Mesodermal cell (in vitro differentiated cells): ENCODE measurements at regions not wholly inside any gene's neighbourhood (a gene's known extent, or its start where the extent isn't known, plus 50 kb on each side); places are given as distances from the start of the nearest gene placed in this dataset.

Experiments
- H3K27ac ChIP-seq: 2 replicates; pipeline ENCODE4 v1.7.0; 2013; ENCODE audit warnings: mild to moderate bottlenecking, low read depth, low read length, moderate library complexity; ENCODE audit not compliant: severe bottlenecking
- H3K36me3 ChIP-seq: 2 replicates; pipeline ENCODE4 v1.7.1; 2013; ENCODE audit warnings: mild to moderate bottlenecking, low read length, moderate library complexity; ENCODE audit not compliant: control insufficient read depth, insufficient read depth
- H3K4me1 ChIP-seq: one replicate; pipeline ENCODE4 v1.7.1; 2013; ENCODE audit warnings: mild to moderate bottlenecking, low read length; ENCODE audit not compliant: insufficient read depth, control insufficient read depth, poor library complexity, severe bottlenecking
- H3K4me3 ChIP-seq: 2 replicates; pipeline ENCODE4 v1.7.0; 2013; ENCODE audit warnings: low read length, control low read depth, mild to moderate bottlenecking; ENCODE audit not compliant: insufficient read depth, poor library complexity, severe bottlenecking; ENCODE audit errors: extremely low read depth
- H3K9me3 ChIP-seq: 2 replicates; pipeline ENCODE4 v1.7.1; 2013; ENCODE audit warnings: mild to moderate bottlenecking, low read length, moderate library complexity; ENCODE audit not compliant: control insufficient read depth
- WGBS, 2 experiments: methylation state at CpG; one replicate each; pipeline ENCODE4 v1.1.5; 2013; ENCODE audit warnings: missing lambda C conversion rate in 2 of 2; ENCODE audit not compliant: insufficient coverage in 2 of 2; 5-methylcytosine and 5-hydroxymethylcytosine counted together

- Histone ChIP-seq H3K4me1 (no peaks in the 10 kb centered on the region), H3K36me3 (no peaks in the 10 kb centered on the region), H3K27ac (no peak overlapping the region), H3K4me3 (no peak overlapping the region), H3K9me3 (no peaks in the 10 kb centered on the region)
- no CpG with 5 or more reads among the region's 4 CpGs for WGBS, 2 experiments
Measured at GRCh38 chr4:104235967-104236366, 258.7 kb downstream of the CXXC4 start.

GRCh38 chr4:104217526-104217925 is 277.2 kb downstream of the CXXC4 start:
- Histone ChIP-seq H3K27ac (no peak overlapping the region), H3K9me3 (no peaks in the 10 kb centered on the region), H3K36me3 (no peaks in the 10 kb centered on the region), H3K4me1 (no peaks in the 10 kb centered on the region), H3K4me3 (no peak overlapping the region)
- no CpG with 5 or more reads among the region's 1 CpG for WGBS, 2 experiments

GRCh38 chr4:104211657-104212056 is 283.0 kb downstream of the CXXC4 start:
- Histone ChIP-seq H3K4me1 (no peaks in the 10 kb centered on the region), H3K36me3 (no peaks in the 10 kb centered on the region), H3K9me3 (no peaks in the 10 kb centered on the region), H3K4me3 (no peak overlapping the region), H3K27ac (no peak overlapping the region)
- WGBS, 2 experiments, result 100% methylated on average over 1 of the region's 2 CpGs; no CpG with 5 or more reads in 1 of the 2 experiments

- Histone ChIP-seq H3K4me3 (no peak overlapping the region), H3K36me3 (no peaks in the 10 kb centered on the region), H3K4me1 (no peaks in the 10 kb centered on the region), H3K9me3 (no peaks in the 10 kb centered on the region), H3K27ac (no peak overlapping the region)
- 61 to 76% methylated on average over 2 of the region's 4 CpGs for WGBS, 2 experiments
Measured at GRCh38 chr4:104210420-104210819, 284.3 kb downstream of the CXXC4 start.

GRCh38 chr4:104206784-104207183 is 287.9 kb downstream of the CXXC4 start:
- WGBS, 2 experiments, result 80% methylated on average over 1 of the region's 1 CpG; no CpG with 5 or more reads in 1 of the 2 experiments

GRCh38 chr4:104205116-104205515 is 289.6 kb downstream of the CXXC4 start:
- H3K36me3 ChIP-seq, result no peaks in the 10 kb centered on the region
- no peaks in the 10 kb centered on the region for H3K9me3 ChIP-seq
- no peak overlapping the region for H3K4me3 ChIP-seq
- no peak overlapping the region for H3K27ac ChIP-seq
- no peaks in the 10 kb centered on the region for H3K4me1 ChIP-seq

More at GRCh38 chr4:104206784-104207183, 287.9 kb downstream of the CXXC4 start:
- Histone ChIP-seq H3K9me3 (no peaks in the 10 kb centered on the region), H3K36me3 (no peaks in the 10 kb centered on the region), H3K27ac (no peak overlapping the region), H3K4me3 (no peak overlapping the region), H3K4me1 (no peaks in the 10 kb centered on the region)

- Histone ChIP-seq H3K4me3 (no peak overlapping the region), H3K36me3 (no peaks in the 10 kb centered on the region), H3K9me3 (no peaks in the 10 kb centered on the region), H3K4me1 (no peaks in the 10 kb centered on the region), H3K27ac (no peak overlapping the region)
- no CpG with 5 or more reads among the region's 1 CpG for WGBS, 2 experiments
Measured at GRCh38 chr4:104188301-104188700, 306.4 kb downstream of the CXXC4 start.

GRCh38 chr4:104169437-104169836 is 325.3 kb downstream of the CXXC4 start:
- WGBS, 2 experiments, result no CpG with 5 or more reads among the region's 1 CpG
- Histone ChIP-seq H3K4me1 (no peaks in the 10 kb centered on the region), H3K9me3 (no peaks in the 10 kb centered on the region), H3K27ac (no peak overlapping the region), H3K36me3 (no peaks in the 10 kb centered on the region), H3K4me3 (no peak overlapping the region)

- Histone ChIP-seq H3K4me3 (no peak overlapping the region), H3K9me3 (no peaks in the 10 kb centered on the region), H3K27ac (no peak overlapping the region), H3K4me1 (no peaks in the 10 kb centered on the region), H3K36me3 (no peaks in the 10 kb centered on the region)
- WGBS, 2 experiments, result no CpG with 5 or more reads among the region's 1 CpG
Measured at GRCh38 chr4:104166749-104167148, 327.9 kb downstream of the CXXC4 start.

GRCh38 chr4:104163820-104164219 is 330.9 kb downstream of the CXXC4 start:
- Histone ChIP-seq H3K4me1 (no peaks in the 10 kb centered on the region), H3K4me3 (no peak overlapping the region), H3K9me3 (no peaks in the 10 kb centered on the region), H3K27ac (no peak overlapping the region), H3K36me3 (no peaks in the 10 kb centered on the region)
- 67 to 91% methylated on average over 1 of the region's 1 CpG for WGBS, 2 experiments

- Histone ChIP-seq H3K4me1 (no peaks in the 10 kb centered on the region), H3K9me3 (no peaks in the 10 kb centered on the region), H3K36me3 (no peaks in the 10 kb centered on the region), H3K4me3 (no peak overlapping the region), H3K27ac (no peak overlapping the region)
- WGBS, 2 experiments, result no CpG with 5 or more reads among the region's 1 CpG
Measured at GRCh38 chr4:104146048-104146447, 348.6 kb downstream of the CXXC4 start.
